ENCODE measurements at regions not wholly inside any gene's neighbourhood (a gene's known extent, or its start where the extent isn't known, plus 50 kb on each side); places are given as distances from the start of the nearest gene placed in this dataset.

- TF ChIP-seq, protein P1, sequence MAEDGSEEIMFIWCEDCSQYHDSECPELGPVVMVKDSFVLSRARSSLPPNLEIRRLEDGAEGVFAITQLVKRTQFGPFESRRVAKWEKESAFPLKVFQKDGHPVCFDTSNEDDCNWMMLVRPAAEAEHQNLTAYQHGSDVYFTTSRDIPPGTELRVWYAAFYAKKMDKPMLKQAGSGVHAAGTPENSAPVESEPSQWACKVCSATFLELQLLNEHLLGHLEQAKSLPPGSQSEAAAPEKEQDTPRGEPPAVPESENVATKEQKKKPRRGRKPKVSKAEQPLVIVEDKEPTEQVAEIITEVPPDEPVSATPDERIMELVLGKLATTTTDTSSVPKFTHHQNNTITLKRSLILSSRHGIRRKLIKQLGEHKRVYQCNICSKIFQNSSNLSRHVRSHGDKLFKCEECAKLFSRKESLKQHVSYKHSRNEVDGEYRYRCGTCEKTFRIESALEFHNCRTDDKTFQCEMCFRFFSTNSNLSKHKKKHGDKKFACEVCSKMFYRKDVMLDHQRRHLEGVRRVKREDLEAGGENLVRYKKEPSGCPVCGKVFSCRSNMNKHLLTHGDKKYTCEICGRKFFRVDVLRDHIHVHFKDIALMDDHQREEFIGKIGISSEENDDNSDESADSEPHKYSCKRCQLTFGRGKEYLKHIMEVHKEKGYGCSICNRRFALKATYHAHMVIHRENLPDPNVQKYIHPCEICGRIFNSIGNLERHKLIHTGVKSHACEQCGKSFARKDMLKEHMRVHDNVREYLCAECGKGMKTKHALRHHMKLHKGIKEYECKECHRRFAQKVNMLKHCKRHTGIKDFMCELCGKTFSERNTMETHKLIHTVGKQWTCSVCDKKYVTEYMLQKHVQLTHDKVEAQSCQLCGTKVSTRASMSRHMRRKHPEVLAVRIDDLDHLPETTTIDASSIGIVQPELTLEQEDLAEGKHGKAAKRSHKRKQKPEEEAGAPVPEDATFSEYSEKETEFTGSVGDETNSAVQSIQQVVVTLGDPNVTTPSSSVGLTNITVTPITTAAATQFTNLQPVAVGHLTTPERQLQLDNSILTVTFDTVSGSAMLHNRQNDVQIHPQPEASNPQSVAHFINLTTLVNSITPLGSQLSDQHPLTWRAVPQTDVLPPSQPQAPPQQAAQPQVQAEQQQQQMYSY (CRISPR knock-in tag; IDR thresholded peaks at IDR 0.05): no peak
- TF ChIP-seq CBX3 (IDR thresholded peaks at IDR 0.05; ENCODE audit: borderline replicate concordance, low read depth): no peak
- TF ChIP-seq IRF4 (IDR thresholded peaks at IDR 0.05; ENCODE audit: low read depth, low read length): no peak
Observed at GRCh38 chr20:58111310-58112016, 117.0 kb downstream of the ANKRD60 start (continued).

- FAIRE-seq (no peak), DNase-seq (ENCODE audit: low read depth, low spot score) (no peak), ATAC-seq (no peak)
- H4K20me1 ChIP-seq (ENCODE audit: control insufficient read depth, insufficient read depth): no peaks in the 10 kb centered on the region
- in situ Hi-C loops (cut with MboI) (no loop called here), intact Hi-C loops (cut with micrococcal nuclease; ENCODE audit: unreplicated experiment) (no loop called here)
- no peaks in the 10 kb centered on the region for H3K79me2 ChIP-seq (ENCODE audit: control insufficient read depth, insufficient read depth, low read length)
- ChIA-PET RAD21 (ENCODE audit: unreplicated experiment) (no interaction called here), POLR2A (no interaction called here), SMC1A (ENCODE audit: uncharacterized antibody, unreplicated experiment) (no interaction called here), CTCF (no interaction called here)
- no peak overlapping the region for H3K9ac ChIP-seq (ENCODE audit: control insufficient read depth, insufficient read depth, low read length)
- H3K27me3 ChIP-seq (replicated peaks in 1 of 2; ENCODE audit: control insufficient read depth in 2 of 2, insufficient read depth in 2 of 2, low read length in 1 of 2): no peaks in the 10 kb centered on the region; a peak in 1 of 4 replicates
- no peaks in the 10 kb centered on the region for H3K4me1 ChIP-seq (ENCODE audit: control insufficient read depth, insufficient read depth, low read length)
- TF ChIP-seq, protein P2, sequence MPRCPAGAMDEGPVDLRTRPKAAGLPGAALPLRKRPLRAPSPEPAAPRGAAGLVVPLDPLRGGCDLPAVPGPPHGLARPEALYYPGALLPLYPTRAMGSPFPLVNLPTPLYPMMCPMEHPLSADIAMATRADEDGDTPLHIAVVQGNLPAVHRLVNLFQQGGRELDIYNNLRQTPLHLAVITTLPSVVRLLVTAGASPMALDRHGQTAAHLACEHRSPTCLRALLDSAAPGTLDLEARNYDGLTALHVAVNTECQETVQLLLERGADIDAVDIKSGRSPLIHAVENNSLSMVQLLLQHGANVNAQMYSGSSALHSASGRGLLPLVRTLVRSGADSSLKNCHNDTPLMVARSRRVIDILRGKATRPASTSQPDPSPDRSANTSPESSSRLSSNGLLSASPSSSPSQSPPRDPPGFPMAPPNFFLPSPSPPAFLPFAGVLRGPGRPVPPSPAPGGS (IDR thresholded peaks at IDR 0.05; ENCODE audit: borderline replicate concordance, insufficient read depth, low read depth, low read length, poor library complexity, severe bottlenecking): no peak
- TF ChIP-seq, protein P3, sequence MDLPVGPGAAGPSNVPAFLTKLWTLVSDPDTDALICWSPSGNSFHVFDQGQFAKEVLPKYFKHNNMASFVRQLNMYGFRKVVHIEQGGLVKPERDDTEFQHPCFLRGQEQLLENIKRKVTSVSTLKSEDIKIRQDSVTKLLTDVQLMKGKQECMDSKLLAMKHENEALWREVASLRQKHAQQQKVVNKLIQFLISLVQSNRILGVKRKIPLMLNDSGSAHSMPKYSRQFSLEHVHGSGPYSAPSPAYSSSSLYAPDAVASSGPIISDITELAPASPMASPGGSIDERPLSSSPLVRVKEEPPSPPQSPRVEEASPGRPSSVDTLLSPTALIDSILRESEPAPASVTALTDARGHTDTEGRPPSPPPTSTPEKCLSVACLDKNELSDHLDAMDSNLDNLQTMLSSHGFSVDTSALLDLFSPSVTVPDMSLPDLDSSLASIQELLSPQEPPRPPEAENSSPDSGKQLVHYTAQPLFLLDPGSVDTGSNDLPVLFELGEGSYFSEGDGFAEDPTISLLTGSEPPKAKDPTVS (IDR thresholded peaks at IDR 0.05; ENCODE audit: low read depth, low read length): no peak
- TF ChIP-seq BACH1 (IDR thresholded peaks at IDR 0.05; ENCODE audit: borderline replicate concordance) (no peak), CBX5 (IDR thresholded peaks at IDR 0.05; ENCODE audit: low read depth) (no peak), RELA (IDR thresholded peaks at IDR 0.05; ENCODE audit: borderline replicate concordance, partially characterized antibody) (no peak), IKZF1 (conservative IDR thresholded peaks at IDR 0.05) (no peak)
- H3K27ac ChIP-seq (ENCODE audit: control insufficient read depth, insufficient read depth): no peak overlapping the region
- H3K9me3 ChIP-seq (replicated peaks; ENCODE audit: control insufficient read depth, insufficient read depth, low read length): no peaks in the 10 kb centered on the region; the same call in 2 of the 3 replicates
- H2AFZ ChIP-seq (ENCODE audit: control insufficient read depth, low read depth, low read length): no peak overlapping the region
- no TSS peak for BruUV-seq (replicated peaks)
- no peak overlapping the region for H3K4me2 ChIP-seq (ENCODE audit: control insufficient read depth, insufficient read depth)
- H3K4me3 ChIP-seq: no peak overlapping the region
- 36% methylated on average over 3 of the region's 3 CpGs for WGBS (ENCODE audit: insufficient coverage, insufficient replicate concordance, low lambda C conversion rate, missing lambda C conversion rate)
- H3K36me3 ChIP-seq (ENCODE audit: control insufficient read depth in 2 of 2, insufficient read depth in 2 of 2, low read length in 1 of 2): no peaks in the 10 kb centered on the region
Observed at GRCh38 chr20:58109918-58110635, 118.4 kb downstream of the ANKRD60 start.

All from GM12878 (cell line).